HG02678 (cell line): ENCODE measurements at regions not wholly inside any gene's neighbourhood (a gene's known extent, or its start where the extent isn't known, plus 50 kb on each side); places are given as distances from the start of the nearest gene placed in this dataset.

Source experiments
- ATAC-seq: cut with Tn5 transposase; IDR thresholded peaks from one replicate; pipeline ENCODE4 v1.9.1; 2021; ENCODE audit warnings: mild to moderate bottlenecking, moderate library complexity; ENCODE audit not compliant: unreplicated experiment

DNA sequence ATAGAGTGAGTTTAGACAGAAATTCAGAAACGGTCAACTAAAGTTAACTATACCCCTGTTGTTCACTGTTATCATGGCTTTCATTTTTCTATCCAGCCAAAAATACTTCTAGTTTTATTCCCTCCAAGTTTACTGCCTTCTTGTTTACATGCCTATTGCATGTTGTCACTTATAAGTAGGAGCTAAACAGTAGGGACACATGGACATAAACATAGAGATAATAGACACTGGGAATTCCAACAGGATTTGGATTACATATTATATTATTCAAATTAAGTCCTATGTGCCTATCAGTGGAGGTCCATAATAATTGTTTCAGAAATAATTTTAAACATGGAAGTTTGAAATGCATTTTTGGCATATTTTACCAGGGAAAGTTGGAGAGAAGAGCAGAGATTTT, 269.1 kb upstream of the ZNF717 start:
- ATAC-seq = no peak

DNA sequence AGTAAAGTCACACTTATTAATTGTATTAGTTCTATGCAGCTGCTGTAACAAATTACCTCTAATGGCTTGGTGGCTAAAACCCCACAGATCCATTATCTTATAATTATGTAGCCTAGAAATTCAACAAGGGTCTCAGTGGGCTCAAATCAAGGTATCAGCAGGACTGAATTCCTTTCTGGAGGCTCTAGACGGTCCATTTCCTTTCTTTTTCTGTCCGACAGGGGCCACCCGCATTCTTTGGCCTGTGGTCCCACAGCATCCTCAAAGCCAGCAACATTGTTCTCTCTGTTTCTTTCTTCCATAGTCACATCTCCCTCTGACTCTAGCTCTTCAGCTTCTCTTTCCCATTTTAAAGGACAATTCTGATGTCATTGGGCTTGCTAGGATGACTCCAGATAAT, 276.3 kb upstream of the ZNF717 start:
- no peak for ATAC-seq

DNA sequence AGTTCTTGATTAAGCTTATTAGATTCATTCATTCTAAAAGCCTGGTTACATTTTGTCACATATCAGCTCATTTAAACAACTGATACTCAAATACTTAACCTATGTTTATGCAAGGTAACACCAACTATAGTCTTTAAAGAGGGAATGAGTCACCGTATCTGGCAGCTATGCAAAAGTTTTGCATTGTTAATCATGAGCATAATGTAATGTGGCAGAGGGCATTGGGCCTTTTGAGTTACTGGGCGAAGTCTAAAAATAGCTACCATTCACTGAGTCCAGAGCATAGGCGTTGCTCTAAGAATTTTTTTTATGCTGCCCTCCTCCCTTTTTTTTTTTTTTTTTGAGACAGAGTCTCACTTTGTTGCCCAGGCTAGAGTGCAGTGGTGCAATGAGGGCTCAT, 277.7 kb upstream of the ZNF717 start:
- ATAC-seq = no peak

DNA sequence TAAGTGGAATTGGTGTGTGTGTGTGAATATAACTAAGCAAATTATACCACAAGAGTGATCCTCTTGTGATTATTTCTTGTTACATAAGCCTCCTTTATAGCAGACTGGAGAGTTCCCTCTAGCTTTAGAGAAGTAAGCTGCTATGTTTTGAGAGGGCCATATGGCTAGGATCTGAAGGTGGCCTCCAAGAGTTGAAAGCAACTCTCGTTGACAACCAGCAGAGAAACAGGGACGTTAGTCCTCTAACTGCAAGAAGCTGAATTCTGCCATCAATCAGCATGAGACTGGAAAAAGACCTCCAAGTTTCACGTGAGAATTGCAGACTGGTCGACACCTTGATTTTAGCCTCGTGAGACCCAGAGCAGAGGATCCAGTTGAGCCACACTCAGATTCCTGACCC, 278.5 kb upstream of the ZNF717 start:
- ATAC-seq = no peak

DNA sequence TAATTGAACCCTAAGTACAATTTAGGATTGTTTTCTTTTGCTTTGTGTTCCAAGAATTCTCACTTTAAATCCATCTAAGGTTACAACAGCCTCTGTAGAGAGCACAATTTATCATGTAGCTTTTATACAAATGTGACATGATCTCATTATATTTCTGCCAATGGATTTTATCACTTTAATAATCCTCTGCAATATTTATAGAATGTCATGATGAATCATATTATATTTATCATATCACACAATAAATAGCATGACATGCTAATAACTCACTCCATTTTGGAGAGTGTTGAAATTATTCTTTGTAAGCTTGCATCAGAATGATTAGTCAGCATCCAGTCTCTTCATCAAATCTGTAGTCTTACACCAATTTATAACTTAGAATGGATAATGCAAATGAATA, 280.6 kb upstream of the ZNF717 start:
- no peak for ATAC-seq

DNA sequence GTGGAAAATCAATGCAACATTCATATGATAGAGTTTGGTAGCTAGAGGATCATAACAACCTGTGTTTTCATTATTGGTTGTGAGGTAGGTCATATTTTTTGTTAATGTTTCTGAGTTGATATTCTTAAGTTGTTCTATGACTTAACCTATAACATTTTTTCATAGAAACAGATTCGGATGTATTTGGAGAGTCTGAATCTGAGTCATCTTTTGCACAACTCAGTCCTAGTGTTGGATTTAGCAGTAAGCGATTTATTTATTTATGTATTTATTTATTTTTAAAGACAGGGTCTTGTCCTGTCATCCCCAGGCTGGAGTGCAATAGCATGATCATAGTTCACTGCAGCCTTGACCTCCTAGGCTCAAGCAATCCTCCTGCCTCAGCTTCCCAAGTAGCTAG, 292.8 kb upstream of the ZNF717 start:
- ATAC-seq = no peak

DNA sequence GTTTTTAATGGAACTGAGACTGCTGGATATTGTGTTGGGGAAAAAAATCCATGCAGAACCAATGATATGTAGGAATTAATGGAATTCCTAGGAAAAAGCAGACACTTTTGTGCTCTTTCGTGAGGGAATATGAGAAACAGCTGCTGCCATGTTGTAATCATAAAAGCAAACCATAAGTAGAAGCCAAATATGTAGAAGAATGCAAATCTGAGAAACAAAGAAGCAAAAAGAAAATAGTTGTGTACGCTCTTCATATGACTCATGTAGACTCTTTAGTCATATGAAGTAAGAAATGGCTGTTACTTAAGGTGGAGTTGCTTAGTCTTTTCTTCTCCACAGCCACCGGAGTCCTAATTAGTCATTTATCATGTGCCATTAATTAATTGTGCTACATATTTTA, 298.6 kb upstream of the ZNF717 start:
- no peak for ATAC-seq

DNA sequence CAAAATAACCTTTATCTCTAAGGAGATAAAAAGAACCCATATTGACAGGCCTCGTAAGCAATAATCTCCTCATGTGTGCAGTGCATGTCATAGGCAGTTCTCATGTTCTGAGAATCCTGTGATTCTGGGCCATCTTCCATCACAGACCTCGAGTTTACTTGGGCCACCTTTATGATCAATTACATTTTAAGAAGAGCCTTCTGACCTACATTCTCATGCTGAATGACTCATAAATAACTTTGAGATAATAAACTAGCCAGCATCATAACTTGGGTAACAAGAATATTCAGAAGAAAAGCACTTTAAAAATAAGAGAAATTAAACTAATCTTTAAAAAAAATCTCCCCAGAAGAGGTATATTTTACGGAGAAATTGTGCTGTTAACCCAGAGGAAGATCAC, 310.7 kb upstream of the ZNF717 start:
- no peak for ATAC-seq

DNA sequence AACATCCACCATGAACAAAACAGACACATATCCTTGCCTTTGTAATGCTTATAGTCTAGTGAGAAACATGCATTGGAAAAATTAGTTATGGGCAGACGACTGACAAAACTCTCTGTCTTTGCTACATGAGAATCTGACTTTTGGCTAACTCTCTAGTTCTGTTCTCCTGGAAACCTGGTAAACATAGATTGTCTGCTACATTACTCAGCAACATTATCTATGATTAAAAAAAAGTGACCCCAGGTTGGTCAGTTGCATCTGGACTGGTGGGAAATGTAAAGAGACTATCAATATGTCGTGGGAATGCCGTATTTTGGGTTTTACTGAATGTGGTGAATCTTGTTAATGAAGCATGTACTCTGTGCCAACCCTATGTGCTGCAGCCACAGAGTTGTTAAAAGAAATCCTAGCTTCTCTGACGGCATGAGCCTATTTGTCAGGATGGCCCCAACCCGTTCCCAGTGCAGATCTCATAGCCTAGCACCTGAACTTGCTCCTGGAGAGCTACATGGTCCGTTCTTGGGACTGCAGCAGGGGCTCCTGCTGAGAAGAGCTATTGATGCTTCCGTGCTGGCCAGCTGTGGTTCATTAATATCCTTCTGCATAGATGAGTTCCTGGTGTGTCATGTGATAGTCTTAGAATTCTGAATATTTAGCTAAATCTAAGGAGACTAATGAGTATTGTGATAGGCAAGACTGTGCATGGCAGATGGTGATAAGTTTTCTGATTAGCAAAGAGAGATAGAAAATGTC, 311.7 kb upstream of the ZNF717 start:
- ATAC-seq = no peak

DNA sequence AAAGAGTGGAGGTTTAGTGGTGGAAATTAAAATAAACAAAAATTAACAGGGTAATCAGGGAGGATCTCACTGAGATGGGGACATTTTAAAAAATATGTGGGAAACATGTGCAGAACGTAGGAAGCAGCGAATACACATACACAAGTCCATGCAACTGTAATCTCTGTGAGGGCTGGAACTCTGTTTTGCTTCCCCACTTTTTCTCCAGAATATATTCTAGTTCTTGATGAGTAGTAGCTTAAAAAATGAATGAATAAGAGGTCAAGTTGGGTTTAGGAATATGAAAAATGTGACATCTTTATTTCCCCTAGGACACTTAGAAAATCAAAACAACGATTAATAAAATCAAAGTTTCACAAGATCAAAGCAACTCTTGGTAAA, 312.2 kb upstream of the ZNF717 start:
- ATAC-seq = no peak

DNA sequence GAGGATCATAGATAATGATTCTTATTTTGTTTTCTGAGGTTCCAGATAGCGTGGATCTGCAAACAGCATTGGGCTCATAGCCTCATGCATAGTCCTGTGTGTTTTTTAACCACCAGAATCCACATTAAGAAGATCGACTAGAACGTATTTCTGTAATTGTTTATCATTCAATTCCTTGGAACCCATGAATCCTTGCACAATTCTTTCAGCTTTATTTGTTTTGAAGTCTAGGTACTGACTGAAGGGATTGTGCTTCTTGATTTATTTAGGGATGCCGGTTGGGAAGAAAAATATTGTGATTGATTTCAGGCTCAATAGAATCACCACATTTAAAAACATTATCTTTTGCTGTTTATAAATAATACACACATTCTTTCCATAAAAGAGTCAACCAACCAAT, 314.6 kb upstream of the ZNF717 start:
- no peak for ATAC-seq

DNA sequence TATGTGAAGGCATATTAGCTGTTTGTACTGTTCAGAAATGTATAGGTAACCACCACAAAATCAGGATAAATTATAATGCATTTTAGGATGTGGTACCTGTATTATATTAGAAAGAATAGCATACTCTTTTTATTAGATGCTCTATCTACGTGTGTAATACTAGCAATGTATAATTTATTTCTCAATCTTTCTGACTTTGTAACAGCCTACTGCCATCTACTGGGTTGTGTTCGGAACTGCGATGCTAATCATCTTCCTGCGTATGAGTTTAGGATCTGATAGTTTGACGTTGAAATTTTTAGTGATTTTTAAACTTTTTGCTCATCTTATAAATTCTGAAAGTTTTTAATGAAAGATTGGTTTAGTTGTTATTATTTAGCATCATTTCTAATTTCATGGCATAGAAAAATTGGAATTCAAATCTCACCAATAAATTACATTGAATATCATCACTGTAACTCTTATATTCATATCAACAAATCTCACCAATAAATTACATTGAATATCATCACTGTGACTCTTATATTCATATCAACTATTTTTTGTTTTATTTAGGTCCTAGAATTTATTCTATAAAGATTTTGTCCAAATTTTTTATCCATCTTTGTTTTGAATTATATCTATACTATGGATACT, 322.7 kb upstream of the ZNF717 start:
- no peak for ATAC-seq

DNA sequence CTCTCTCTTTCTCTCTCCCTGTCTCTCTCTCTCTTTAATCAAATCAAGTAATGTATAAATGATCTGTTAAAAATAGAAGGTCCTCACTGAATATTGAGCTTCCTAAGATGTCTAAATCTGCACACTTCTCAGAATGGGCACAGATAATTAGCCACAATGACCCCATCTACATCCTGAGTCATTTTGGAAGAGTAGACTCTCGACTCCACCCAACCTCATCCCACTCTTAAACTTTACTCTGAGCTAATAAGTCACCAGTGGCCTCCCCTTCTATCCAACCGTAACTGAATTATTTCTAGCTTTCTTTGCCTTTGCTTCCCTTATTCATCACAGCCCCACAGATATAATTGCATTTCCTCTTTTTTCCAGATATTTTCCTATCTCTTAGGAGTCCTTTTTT, 326.5 kb upstream of the ZNF717 start:
- no peak for ATAC-seq

DNA sequence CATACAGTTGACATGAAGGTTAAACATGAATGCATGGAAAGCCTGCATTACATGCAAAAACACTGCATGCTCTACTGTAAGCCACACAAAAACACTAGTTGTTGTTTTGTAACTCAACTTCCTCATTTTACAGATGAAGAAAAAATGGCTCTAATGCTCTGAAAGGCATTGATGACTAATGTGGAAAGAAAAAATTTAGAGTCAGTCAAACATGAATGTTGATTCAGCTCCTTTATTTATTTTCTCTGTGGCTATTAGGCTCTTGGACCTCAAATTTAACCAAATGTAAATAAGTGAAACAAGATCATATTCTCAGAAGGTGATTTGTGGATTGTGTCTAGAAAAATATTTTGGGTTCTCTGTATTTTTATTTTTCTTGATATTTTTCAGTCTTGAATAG, 336.7 kb upstream of the ZNF717 start:
- ATAC-seq = no peak

DNA sequence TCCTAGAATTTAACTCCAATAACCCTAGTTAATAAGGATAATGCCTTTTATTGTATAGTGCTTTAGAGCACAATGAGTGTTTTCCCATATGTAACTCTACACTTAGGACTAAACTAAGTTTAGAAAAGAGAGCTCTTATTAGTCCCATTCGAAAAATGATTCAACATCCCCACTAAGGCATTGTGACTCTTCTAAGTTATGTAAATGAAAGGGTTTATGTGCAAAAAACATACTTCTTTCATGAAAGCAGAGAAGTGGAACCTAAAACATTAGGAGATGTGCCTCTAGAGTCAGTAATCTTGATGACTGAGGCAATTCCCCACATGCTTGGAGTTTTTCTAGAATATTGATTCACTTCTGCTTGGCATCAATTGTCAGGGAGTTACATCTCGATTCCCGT, 344.1 kb upstream of the ZNF717 start:
- ATAC-seq = no peak

DNA sequence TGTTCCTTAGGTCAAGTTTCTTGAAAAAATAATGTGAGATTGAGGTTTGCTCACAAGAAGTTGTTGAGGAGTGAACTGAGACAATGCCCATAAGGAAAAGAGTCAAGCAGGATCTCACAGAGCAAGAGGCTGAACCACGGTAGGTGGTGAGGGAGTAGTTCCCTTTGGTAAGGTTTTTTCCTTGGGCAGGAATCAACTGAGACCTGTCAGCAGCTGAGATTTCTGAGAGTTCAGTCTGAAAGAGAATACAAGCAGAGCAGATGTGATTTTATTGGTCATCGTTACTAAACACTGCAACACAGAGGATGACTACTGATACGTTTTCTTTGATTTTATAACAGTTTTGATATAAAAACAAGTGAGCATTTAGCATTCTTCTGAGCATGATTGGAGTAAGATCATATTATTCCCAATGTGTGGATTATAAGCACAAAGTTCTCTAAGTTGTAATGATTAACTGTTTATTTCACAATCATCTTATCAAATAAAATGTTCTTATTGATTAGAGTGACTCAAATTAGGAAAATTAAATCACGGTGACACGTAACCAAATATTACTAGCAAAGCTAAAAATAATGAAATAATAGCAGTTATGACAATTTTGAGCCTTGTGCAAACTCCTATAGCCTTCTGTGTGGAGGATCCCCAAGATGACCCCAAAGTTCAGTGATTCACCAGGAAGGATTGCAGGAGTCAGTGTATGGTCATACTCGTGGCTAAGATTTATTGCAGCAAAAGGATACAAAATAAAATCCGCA, 346.2 kb upstream of the ZNF717 start:
- no peak for ATAC-seq

DNA sequence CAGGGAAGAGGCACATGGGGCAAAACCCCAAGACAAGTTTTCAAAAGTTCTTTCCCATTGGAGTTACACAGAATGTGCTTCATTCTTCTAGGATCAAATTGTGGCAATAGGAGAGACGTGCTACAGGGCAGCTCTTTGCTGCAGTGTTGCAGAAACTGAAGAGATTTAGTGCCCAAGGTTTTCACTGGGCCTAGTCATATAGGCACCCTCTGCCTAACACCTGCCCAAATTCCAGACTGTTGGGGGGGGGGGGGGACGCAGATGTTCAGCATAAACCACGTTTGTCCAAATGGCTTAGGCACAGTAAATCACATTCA, 346.8 kb upstream of the ZNF717 start:
- ATAC-seq = no peak

DNA sequence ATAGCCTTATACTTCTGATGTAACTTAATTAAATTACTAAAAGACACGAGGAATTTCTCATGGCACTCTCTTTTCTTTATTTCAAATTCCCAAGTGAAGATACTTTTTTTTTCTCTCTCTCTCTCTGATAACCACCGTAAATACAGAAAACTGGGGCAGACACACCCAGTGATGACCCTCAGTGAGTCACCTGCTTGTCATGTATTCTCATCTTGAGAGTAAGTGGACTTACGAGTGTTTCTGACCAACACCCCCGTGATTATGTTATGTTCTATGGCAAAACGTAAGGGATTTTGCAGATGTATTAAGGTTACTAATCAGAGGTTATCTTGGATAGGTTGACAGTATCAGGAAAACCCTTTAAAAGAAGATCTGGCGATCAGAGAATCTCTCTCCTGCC, 348.8 kb upstream of the ZNF717 start:
- ATAC-seq = no peak

DNA sequence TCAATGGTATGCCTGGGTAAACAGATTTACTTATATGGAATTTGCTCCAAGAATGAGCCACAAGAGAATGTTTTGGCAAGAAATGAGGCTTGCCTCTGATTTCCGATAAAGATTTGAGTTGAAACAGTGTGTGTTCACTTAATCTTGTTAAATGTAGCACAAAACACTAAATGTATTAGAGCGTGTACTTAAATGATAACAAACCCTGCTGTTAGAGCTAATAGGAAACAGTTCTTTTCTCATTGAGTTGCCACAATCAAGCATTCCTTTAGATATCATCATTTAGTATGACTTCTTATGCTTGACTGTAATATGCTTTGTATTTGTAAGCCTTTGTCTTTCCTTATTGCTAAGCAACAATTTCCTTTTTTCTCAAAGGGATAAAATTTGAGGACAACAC, 353.6 kb upstream of the ZNF717 start:
- ATAC-seq = no peak

DNA sequence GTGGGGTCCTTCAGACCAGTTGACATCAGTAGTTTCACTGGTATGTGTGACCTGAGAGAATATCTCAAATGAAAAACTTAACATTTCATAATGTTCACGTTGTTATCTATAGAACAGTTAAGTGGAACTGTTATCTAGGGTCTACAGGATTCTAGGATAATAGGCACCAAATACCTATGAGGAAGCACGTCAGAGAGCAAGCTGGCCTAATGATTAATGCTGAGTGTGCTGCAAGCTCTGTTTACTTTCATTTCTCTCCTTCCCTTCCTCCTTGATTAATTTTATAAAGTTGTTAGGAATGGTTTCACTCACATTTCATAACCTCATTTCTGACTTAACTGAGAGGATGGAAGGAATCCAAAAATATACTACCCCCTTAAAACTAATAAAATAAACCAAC, 362.5 kb upstream of the ZNF717 start:
- ATAC-seq = no peak

DNA sequence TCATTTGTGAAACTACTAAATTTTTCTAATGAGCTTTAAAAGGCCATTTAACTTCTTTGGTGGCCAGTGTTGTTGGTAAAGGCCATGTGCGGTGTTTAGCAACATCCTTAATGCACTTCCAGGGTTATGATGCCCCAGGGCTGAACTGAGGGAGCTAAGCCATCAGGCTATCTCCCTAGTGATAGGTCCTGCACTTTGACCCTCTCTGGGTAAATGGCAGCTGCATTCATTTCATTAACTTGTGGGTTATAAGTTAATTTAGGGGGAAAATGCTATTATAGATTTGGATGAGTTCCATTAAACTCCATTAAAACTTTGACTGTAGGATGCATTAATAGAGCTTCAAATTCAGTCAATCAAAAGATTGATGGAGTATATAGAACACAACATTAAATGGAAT, 366.7 kb upstream of the ZNF717 start:
- no peak for ATAC-seq

DNA sequence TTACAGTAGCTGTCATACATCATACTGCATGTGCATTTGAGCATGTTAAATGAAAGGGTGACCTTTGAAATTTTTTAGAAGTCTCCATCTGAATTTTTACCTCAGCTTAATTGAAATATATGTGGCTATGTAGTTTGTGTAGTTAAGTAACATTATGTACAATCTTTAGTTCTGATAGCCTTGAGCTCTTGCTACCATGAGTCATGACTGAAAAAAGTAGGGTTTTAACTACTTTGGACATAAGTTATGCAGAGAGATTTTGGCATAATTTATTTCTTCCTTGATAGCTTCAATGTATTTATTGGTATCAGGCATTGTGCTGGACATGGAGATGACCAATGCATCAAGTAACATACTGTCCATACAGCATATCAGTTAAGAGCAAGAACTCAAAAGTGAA, 376.5 kb upstream of the ZNF717 start:
- ATAC-seq = no peak
